Erythroblast (primary cell): ENCODE measurements at regions not wholly inside any gene's neighbourhood (a gene's known extent, or its start where the extent isn't known, plus 50 kb on each side); places are given as distances from the start of the nearest gene placed in this dataset.

Experiments used
- DNase-seq, 2 experiments: peaks; one replicate each; lab custom pipeline; 2025; lab: John Stamatoyannopoulos, UW
- GATA1 ChIP-seq: IDR thresholded peaks from 2 replicates; pipeline ENCODE4 v1.6.1; 2011; ENCODE audit warnings: low read depth, mild to moderate bottlenecking, control low read depth, low read length, moderate library complexity
- POLR2A ChIP-seq: IDR thresholded peaks from 2 replicates; pipeline ENCODE4 v1.6.1; 2011; ENCODE audit warnings: mild to moderate bottlenecking, low read length

DNA sequence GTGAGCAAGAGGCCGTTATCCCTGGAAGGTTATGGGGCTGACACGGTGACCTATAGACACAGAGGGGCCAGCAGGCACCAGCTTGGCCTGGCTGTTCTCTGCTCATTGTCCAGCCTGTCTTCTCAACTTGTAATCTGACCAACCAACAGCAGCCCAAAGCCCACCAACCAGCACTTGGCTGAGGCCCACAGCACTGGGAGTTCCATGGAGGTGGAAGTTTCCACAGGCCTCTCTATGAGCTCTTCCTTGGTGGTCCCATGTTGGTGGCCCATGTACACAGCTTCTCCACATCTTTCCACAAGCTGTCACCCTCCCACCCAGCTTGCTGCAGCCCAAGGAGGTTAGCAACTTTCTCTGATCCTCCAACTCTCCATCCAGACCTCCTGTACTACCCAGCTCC is 56.2 kb upstream of the KLHL31 start:
- TF ChIP-seq GATA1 (no peak), POLR2A (no peak)
- no peak for DNase-seq

DNA sequence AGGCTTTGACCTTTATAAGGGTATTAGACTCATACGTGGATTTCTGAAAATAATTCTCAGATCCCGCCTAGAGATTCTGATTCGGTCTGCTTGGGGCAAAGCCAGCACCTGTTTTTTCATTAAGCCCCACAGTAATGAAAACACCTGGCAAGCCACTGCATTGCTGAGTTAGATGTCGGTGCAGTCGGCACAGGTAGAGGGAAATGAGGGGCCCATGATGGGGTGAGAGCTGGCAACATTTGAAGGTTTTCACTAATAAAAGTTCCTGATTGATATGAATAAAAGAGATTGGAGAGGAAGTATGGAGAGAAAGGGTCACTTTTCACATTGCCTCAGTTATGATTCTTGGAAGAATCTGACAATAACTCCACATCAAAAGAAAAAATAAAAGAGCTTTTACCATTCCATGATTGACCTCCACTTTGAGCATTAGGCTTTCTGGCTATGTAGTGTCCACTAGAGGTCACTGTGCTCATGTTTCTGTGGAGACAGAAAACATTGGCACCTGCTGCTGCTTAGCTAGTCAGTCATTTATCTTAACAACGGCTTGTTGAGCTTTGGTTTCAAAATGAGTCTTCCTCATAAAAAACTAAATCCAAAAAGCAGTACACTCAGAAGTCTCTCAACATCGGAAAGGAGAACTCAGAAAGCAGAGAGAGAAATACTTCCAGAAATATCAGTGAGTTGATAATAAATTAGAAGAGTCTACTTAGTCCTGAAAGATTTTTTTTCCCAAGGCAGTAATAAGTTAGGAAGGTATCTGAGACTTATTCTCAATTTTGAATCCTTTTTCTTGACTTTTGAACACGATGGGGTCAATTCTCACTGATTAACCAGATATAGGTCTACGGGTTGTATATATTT is 53.3 kb upstream of the KLHL31 start:
- DNase-seq, result peak; percentile 56 to 69
- TF ChIP-seq GATA1 (no peak), POLR2A (no peak)

DNA sequence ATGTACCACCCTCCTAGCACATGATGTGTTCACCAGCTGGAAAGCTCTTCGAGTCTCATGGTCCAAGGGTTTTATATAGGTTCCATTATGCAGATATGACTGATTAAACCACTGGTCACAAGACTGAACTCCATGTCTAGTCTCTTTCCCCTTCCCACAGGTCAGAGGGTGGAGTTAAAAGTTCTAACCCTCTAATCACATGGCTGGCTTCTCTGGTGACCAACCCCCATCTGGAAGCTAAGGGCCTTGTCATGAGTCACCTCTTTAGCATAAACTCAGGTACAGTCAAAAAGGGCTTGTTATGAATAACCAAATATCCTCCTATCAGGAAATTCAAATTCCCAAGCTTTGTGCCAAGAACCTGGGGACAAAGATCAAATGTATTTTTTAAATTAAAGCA is 52.0 kb upstream of the KLHL31 start:
- TF ChIP-seq GATA1 (no peak), POLR2A (no peak)
- no peak for DNase-seq

DNA sequence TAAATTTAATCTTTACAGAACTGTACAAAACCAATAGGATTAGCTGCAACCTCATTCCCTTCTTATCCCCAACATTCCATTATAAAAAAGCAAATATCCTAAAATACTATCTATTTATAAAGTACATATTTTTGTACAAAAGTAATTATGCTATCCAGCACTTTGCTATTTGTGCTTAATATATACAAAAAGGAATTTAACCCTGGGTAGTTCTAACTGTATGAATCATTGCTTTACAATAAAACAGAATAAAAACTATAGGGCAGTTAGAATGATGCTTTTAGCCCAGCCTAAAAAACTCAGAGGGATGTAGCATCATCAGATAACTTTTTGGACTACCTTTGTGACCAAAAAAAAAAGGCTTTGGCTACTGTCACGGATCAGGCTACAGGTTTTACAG is 49.9 kb upstream of the KLHL31 start:
- TF ChIP-seq GATA1 (no peak), POLR2A (no peak)
- no peak for DNase-seq
